ENCODE measurements at regions not wholly inside any gene's neighbourhood (a gene's known extent, or its start where the extent isn't known, plus 50 kb on each side); places are given as distances from the start of the nearest gene placed in this dataset.

- H3K36me3 Mint-ChIP-seq (ENCODE audit: low read depth): no peaks in the 10 kb centered on the region
- H3K27me3 Mint-ChIP-seq: peaks cover 5% of the 10 kb centered on the region
- no peak overlapping the region for H3K4me3 Mint-ChIP-seq
- H3K4me1 Mint-ChIP-seq (ENCODE audit: low read depth): no peaks in the 10 kb centered on the region
- H3K9me3 Mint-ChIP-seq: no peaks in the 10 kb centered on the region
- H3K27ac Mint-ChIP-seq: no peak overlapping the region
Measured at GRCh38 chr6:21536280-21536766, 57.2 kb upstream of the SOX4 start.

- H3K4me1 Mint-ChIP-seq (ENCODE audit: low read depth): no peaks in the 10 kb centered on the region
- no peak overlapping the region for H3K4me3 Mint-ChIP-seq
- H3K36me3 Mint-ChIP-seq (ENCODE audit: low read depth): no peaks in the 10 kb centered on the region
- no peak overlapping the region for H3K27ac Mint-ChIP-seq
- no peaks in the 10 kb centered on the region for H3K9me3 Mint-ChIP-seq
- H3K27me3 Mint-ChIP-seq: peaks cover 5% of the 10 kb centered on the region
Measured at GRCh38 chr6:21537637-21538036, 55.9 kb upstream of the SOX4 start.

- H3K9me3 Mint-ChIP-seq: no peaks in the 10 kb centered on the region
- H3K36me3 Mint-ChIP-seq (ENCODE audit: low read depth): no peaks in the 10 kb centered on the region
- no peaks in the 10 kb centered on the region for H3K4me1 Mint-ChIP-seq (ENCODE audit: low read depth)
- peaks cover 5% of the 10 kb centered on the region for H3K27me3 Mint-ChIP-seq
- no peak overlapping the region for H3K27ac Mint-ChIP-seq
- no peak overlapping the region for H3K4me3 Mint-ChIP-seq
Measured at GRCh38 chr6:21538186-21538798, 55.3 kb upstream of the SOX4 start.

- no peaks in the 10 kb centered on the region for H3K36me3 Mint-ChIP-seq (ENCODE audit: low read depth)
- H3K27ac Mint-ChIP-seq: no peak overlapping the region
- H3K4me3 Mint-ChIP-seq: no peak overlapping the region
- H3K4me1 Mint-ChIP-seq (ENCODE audit: low read depth): no peaks in the 10 kb centered on the region
- H3K27me3 Mint-ChIP-seq: no peaks in the 10 kb centered on the region
- H3K9me3 Mint-ChIP-seq: peaks cover 3% of the 10 kb centered on the region
Measured at GRCh38 chr6:21539621-21540100, 53.9 kb upstream of the SOX4 start.
